ENCODE measurements at regions not wholly inside any gene's neighbourhood (a gene's known extent, or its start where the extent isn't known, plus 50 kb on each side); places are given as distances from the start of the nearest gene placed in this dataset.

DNA sequence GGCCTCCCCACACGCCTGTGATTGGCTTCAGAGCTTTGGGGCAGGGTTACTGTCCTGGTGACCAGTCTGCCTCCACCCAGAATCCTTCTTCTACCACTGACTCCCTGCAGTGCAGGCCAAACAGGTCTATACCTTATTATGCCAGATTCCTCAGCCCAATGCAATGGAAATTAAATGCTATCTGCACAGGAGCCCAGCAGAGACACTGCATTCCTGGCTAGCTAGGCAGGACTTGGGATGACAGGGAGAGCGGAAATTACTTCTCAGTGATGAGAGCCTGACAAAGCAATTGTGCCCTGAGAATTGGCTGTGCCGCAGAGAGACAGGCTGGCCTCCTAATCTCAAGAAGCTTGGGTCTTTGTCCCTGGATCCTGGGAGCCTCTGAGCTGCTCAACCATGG is 143.8 kb upstream of the NCAM1 start:
- intact Hi-C loops (cut with micrococcal nuclease) (no loop called here), dilution Hi-C loops (cut with MboI; ENCODE audit: extremely low pct_ligation_motif_present, low sequenced_read_pairs) (no loop called here)
- Histone ChIP-seq H3K4me1 (ENCODE audit: control insufficient read depth, extremely low read depth, insufficient read depth, low read length) (no peaks in the 10 kb centered on the region), H3K9ac (replicated peaks; ENCODE audit: extremely low read depth, insufficient read depth, low read length) (no peak overlapping the region), H4K20me1 (replicated peaks; ENCODE audit: control insufficient read depth, extremely low read depth, insufficient read depth, low read length) (no peaks in the 10 kb centered on the region), H3K9me3 (replicated peaks; ENCODE audit: control insufficient read depth, insufficient read depth, low read length) (peaks cover 4% of the 10 kb centered on the region), H3K9me1 (replicated peaks; ENCODE audit: control insufficient read depth, extremely low read depth, insufficient read depth, low read length) (no peaks in the 10 kb centered on the region), H2AFZ (ENCODE audit: low read depth, low read length) (no peak overlapping the region), H3K4me2 (ENCODE audit: insufficient read depth, low read length) (no peak overlapping the region), H3K27ac (ENCODE audit: insufficient read depth, low read depth, low read length) (no peak overlapping the region), H3K36me3 (ENCODE audit: control insufficient read depth in 2 of 2, extremely low read depth in 1 of 2, insufficient read depth in 2 of 2, low read length in 2 of 2) (no peaks in the 10 kb centered on the region), H3K27me3 (ENCODE audit: control insufficient read depth in 2 of 2, insufficient read depth in 2 of 2, low read length in 2 of 2) (no peaks in the 10 kb centered on the region), H3K4me3 (replicated peaks in 1 of 3; ENCODE audit: insufficient read depth in 1 of 3, low read depth in 1 of 3, low read length in 3 of 3) (no peak overlapping the region), H3K79me2 (ENCODE audit: control insufficient read depth, insufficient read depth, low read length) (no peaks in the 10 kb centered on the region)
- FAIRE-seq (no peak), DNase-seq (ENCODE audit: low read depth, low spot score) (no peak)
- ChIA-PET CTCF (no interaction called here), POLR2A (no interaction called here)
- TF ChIP-seq, protein P1, sequence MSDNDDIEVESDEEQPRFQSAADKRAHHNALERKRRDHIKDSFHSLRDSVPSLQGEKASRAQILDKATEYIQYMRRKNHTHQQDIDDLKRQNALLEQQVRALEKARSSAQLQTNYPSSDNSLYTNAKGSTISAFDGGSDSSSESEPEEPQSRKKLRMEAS (IDR thresholded peaks at IDR 0.05; ENCODE audit: insufficient read depth, insufficient read length), result no peak
- TF ChIP-seq POLR2AphosphoS5 (IDR thresholded peaks at IDR 0.05; ENCODE audit: insufficient read depth, low read depth, low read length), result no peak
- TF ChIP-seq FOS (IDR thresholded peaks at IDR 0.05; ENCODE audit: borderline replicate concordance, insufficient read depth, low read length), result no peak
- TF ChIP-seq MYC (IDR thresholded peaks at IDR 0.05; ENCODE audit: low read depth, low read length), result no peak
- TF ChIP-seq, protein P2, sequence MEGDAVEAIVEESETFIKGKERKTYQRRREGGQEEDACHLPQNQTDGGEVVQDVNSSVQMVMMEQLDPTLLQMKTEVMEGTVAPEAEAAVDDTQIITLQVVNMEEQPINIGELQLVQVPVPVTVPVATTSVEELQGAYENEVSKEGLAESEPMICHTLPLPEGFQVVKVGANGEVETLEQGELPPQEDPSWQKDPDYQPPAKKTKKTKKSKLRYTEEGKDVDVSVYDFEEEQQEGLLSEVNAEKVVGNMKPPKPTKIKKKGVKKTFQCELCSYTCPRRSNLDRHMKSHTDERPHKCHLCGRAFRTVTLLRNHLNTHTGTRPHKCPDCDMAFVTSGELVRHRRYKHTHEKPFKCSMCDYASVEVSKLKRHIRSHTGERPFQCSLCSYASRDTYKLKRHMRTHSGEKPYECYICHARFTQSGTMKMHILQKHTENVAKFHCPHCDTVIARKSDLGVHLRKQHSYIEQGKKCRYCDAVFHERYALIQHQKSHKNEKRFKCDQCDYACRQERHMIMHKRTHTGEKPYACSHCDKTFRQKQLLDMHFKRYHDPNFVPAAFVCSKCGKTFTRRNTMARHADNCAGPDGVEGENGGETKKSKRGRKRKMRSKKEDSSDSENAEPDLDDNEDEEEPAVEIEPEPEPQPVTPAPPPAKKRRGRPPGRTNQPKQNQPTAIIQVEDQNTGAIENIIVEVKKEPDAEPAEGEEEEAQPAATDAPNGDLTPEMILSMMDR (IDR thresholded peaks at IDR 0.05; ENCODE audit: extremely low read depth in 1 of 2, insufficient read depth in 1 of 2, low read depth in 1 of 2, low read length in 2 of 2), result no peak
- TF ChIP-seq EZH2 (IDR thresholded peaks at IDR 0.05; ENCODE audit: borderline replicate concordance, low read depth, low read length, severe bottlenecking), result no peak
- no peak for TF ChIP-seq JUN (IDR thresholded peaks at IDR 0.05; ENCODE audit: borderline replicate concordance, insufficient read depth, insufficient read length, low read depth)
- TF ChIP-seq GATA2 (IDR thresholded peaks at IDR 0.05; ENCODE audit: insufficient read depth, insufficient read length, low read depth, low read length), result no peak
- no peak for TF ChIP-seq POLR2A (IDR thresholded peaks at IDR 0.05; ENCODE audit: low read depth, low read length)
- BruUV-seq (replicated peaks), result no TSS peak
